HG03342 (cell line): ENCODE measurements at regions not wholly inside any gene's neighbourhood (a gene's known extent, or its start where the extent isn't known, plus 50 kb on each side); places are given as distances from the start of the nearest gene placed in this dataset.

ENCODE experiments used
- ATAC-seq: cut with Tn5 transposase; IDR thresholded peaks from one replicate; pipeline ENCODE4 v1.9.1; 2021; ENCODE audit warnings: mild to moderate bottlenecking, moderate library complexity; ENCODE audit not compliant: unreplicated experiment

DNA sequence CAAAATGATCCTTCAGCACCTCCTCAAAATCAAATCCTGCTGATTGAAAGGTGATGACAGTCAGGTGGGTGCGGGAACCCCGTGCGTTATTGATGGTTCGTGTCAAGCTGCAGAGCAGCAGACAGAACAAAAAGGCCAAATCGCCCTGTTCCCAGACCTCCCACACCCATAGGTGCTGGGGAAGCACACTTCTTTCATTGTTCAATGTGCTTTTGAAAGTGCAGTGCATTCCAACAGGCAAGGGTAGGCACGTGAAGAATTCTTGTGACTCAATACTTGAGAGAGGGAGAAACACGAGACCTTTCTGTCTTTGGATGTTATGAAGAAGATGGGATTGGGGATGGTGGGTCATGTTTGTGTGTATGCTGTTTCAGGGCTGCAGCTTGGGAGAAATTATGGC is 514.0 kb downstream of the MCTP2 start:
- no peak for ATAC-seq

GRCh38 chr15:94747510-94747909 is 516.1 kb downstream of the MCTP2 start:
- ATAC-seq = no peak

DNA sequence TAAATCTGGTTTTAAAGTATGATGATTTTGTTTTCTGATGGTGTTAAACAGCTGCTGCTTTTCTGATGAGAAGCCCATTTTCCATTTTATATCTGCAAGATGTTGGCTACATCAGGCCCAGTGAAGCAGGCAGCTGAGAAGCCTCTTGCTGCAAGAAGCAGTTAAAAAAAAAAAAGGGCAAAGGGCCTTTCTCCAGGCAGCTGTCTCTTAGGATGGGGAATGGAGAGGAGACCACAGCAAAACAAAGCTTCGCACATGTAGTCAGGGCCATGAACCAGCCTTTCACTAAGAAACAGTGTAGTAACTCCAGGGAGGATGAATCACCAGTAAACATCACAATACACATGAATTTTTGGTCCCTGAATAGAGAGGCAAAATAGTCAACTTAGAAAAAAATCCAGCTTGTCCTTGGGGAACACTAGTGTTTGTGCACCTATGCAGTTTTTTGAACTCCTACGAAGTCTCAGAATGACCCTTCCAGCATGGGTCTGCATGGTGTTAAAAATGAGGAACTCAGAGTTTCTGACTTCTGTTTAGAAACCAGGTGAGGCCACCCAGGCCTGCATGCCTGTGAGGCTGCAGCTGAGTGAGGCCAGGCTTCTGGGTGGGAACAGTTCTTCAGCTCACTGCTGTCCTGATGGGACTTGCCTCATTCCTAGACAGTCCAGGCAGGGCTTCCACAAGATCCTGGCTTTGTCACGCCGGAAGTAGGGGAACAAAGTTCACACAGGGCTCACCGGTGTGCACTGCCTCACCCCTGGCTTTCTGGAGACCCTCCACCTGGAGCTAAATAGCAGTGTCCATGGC is 518.7 kb downstream of the MCTP2 start:
- peak; percentile 70 for ATAC-seq

DNA sequence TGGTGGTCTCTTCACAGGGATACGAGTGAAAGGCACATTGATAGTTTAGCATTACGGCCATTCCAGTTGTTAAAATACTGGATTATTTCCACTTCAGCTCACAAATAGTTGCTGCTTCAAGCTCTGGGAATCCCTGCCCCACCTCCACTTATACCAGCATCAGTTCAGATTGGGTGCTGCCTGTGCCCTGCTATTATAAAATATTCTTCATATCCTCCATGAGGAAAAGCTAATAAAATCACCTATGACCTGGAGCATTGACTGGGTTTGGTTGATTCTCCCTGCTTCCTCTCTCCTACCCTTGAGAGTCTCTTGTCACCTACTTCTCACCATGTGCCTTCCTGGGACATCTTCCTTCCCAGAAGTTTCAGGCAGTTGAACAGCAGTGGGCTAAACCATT is 529.0 kb downstream of the MCTP2 start:
- no peak for ATAC-seq

DNA sequence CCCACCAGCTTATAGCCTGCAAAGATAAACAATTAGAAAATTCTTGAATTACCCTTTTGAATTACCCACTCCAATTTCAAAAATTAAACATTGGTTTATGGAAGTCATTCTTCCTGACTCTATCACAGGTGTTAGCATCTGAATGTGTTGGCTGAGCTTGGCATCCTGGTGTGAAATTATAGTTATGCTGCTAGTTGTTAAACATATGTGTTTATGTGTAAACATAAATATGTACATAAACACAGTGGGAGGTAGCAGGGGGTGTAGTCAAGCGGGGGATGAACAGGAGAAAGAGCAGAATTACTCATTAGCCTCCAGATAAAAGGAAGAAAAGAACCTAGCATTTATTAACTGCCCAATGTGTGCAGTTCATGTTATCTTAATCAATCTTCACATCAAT is 530.2 kb downstream of the MCTP2 start:
- no peak for ATAC-seq

DNA sequence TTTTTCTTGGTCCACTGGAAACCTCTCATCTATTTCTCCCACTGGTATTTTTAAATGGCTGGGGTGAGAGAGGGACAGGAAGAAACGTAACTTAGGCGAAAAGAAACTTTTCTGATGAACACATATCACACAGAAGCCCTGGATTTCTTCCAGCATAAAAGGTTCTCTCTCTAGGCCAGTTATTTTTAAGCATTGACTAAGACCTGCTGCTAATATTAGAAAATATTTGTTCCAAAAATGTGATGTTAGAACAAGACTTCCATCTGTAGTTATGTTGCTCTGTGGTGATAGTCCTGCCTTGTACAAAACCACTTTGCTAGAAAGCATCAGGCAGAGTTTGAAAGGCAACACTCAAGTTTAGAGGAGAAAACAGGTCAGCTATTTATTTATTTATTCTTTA is 537.7 kb downstream of the MCTP2 start:
- no peak for ATAC-seq

DNA sequence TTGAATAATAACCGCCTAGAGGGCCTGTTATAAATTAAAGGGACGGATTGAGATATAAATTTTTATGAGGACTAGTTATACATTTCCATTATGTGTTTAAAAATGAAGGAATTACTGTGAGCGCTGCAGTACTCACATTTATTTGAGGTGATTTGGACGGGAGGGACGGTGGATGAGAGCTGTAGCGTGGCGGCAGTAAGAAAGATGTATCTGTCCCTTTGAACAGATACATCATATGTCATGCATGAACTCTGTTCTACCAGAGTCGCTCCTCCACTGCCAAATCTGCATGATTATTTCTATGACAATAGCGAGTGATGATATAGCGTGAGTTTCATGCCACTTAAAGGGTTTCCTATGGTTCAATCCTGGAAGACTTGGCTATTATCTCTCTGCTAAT is 538.8 kb downstream of the MCTP2 start:
- ATAC-seq = no peak

- ATAC-seq = no peak
Measured at GRCh38 chr15:94777037-94777436, 545.7 kb downstream of the MCTP2 start.

GRCh38 chr15:94778840-94779239 is 547.5 kb downstream of the MCTP2 start:
- ATAC-seq = no peak

DNA sequence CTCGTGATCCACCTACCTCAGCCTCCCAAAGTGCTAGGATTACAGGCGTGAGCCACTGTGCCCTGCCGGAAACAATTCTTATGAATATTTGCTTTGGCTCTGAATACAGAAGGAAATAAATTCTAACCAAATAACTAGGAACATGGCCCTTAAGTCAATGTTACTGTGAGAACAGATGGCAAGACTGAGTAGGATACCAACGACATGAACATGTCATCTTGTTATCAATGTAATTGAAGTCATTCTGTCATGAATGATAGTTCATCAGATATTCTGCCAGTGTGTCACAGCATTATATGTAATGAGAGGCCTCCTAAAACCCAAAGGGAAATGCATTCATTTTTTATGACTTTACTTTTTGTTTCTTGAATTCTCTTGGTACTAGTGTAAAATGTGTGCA is 548.8 kb downstream of the MCTP2 start:
- no peak for ATAC-seq

DNA sequence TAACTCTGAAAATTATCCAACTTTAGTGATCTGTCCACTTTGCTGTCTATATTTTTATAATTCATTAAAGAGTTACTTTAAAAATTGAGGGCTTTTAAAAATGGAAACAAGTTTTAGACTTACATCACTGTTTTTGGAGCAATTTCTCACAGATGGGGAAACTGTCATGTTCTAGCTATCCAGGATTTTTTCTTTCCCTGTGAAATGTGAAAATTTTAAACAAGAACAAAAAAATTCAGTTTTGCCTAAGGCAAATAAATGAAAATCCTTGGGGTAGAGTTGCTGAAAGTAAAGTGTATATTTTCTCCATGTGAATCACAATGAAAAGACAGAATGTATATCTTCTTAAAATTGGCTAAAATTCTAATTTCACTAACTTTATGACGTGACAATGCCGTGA is 553.7 kb downstream of the MCTP2 start:
- no peak for ATAC-seq

- ATAC-seq = no peak
Measured at GRCh38 chr15:94791008-94791407, 559.6 kb downstream of the MCTP2 start.

DNA sequence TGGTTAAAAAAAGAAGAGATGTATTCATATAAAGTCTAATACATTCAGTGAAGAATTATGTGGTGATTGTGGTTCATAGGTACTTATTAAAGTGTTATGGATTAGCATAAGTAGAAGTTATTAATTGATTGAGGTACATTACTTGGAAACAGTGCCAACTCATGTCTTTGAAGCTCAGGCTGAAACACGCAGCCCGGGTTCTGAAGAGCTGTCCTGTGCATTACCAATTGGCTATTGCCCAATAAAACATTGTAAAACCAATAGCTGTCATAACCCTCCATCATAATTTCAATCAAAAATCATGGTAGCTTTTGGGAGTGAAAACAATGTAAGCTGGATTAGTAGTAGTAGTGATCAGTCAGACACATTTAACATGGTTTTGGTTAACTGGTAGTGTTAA is 560.1 kb downstream of the MCTP2 start:
- ATAC-seq = no peak

GRCh38 chr15:94792196-94792595 is 560.8 kb downstream of the MCTP2 start:
- no peak for ATAC-seq

DNA sequence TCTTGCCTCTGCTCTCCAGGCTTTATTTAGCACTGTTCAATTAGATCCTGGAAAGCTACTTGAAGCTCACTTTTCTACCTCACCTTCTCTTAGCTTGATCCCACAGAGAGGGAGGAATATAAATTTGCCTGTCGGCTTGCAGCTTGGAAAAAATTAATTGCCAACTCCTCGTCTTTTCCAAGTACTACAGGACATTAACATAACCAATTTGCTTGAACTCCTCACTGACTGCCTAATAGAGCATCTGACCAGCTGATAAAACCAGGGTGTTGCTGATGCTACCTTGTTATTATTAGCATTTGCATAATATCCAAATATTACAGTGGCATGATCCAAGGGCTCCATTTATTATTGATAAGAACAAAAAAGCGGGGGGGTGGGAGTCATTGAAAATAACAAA is 561.8 kb downstream of the MCTP2 start:
- no peak for ATAC-seq

GRCh38 chr15:94793641-94794040 is 562.3 kb downstream of the MCTP2 start:
- ATAC-seq = no peak

DNA sequence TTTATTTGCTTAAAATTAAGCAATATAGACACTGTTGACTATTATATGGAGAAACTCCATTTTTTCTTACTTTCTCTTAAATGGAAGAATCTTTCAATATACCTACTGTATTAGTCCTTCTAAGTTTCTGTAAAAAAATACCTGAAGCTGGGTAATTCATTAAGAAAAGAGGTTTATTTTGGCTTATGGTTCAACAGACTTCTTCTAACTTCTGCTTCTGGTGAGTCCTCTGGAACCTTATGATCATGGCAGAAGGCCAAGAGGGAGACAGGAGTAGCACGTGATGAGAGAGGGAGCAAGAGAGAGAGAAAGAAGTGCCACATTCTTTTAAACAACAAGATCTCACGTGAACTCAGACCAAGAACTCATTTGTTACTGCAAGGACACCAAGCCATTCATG is 573.3 kb downstream of the MCTP2 start:
- no peak for ATAC-seq

DNA sequence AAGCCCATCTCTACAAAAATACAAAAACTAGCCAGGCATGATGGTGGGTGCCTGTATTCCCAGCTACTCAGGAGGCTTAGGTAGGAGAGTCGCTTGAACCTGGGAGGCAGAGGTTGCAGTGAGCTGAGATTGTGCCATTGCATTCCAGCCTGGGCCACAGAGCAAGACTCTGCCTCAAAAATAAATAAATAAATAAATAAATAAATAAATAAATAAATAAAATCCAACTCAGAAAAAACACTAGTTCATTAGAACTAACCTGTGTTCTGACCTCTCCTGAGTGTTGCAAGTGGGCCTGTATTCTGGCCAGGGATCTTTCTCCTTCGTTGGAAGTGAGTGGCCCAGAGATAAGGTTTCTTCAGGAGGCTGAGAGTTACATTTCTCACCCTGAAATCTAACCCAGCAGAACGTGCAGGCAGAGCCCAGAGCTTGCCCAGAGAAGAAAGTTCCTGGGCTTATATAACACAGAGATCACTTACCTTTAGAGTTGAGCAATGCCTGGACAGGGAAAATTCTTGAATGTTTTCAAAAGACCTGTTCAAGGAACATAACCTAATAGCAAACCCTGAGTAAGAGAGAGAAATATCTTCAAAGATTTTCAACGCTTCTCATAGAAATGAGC is 583.9 kb downstream of the MCTP2 start:
- no peak for ATAC-seq

DNA sequence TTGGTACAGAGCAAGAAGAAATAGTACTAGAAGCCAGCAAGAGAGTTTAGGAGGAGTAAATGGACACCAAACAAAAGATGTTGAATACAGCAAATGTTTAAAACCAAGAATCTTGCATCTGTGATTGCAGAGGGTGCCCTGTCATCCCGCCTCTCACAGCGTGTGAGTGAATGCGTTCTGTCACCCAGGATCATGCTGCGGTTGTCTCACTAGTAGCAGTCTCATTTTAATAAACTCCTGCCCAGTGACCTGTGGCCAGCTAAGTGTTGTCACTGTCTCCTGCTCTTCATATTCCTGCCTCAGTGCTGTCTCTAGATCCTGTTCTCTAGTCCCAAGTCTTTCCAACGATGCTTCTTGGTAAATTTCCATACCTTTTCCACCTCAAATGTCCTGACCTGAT is 584.6 kb downstream of the MCTP2 start:
- ATAC-seq = no peak

- no peak for ATAC-seq
Measured at GRCh38 chr15:94829887-94830884, 598.8 kb downstream of the MCTP2 start.

DNA sequence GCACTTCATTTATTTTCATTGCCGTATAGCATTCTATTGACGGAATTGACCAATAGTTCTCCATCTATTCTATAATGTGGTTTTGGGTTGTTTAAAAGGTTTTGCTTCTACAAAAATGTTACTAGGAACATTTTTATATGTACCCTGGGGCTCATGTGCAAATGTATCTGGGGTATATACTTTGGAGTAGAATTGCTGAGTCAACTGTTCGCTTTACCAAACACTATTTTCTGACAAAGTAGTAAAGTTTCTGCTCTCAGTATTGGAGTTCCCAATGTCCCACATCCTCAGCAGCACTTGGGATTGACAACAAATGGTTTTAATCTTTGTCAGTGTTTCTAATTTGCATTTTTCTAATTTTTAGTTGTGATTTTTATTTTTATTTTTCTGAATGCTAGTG is 602.6 kb downstream of the MCTP2 start:
- ATAC-seq = no peak

DNA sequence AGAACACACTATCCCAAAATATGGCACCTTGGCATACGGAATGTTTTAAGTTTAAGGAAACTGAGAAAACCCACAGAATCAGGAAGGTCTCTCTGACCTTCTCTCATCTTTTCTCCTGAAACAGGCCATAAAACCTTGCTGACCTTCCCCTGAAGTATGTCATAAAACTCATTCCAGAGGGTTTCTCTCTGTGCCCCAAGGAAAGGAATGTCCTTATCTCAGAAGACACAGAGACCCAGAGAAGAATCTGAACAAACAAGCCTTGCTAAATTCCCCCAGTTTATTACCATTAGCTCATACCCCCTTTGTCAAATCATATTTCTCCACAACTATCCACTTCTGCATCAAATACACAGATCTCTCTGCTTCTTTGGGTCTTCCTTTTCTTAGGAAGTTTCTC is 603.1 kb downstream of the MCTP2 start:
- no peak for ATAC-seq
